ENCODE measurements at regions not wholly inside any gene's neighbourhood (a gene's known extent, or its start where the extent isn't known, plus 50 kb on each side); places are given as distances from the start of the nearest gene placed in this dataset.
"Not testable (repeated sequence)": the region's sequence is repeated elsewhere in the genome, so short reads cannot be mapped to it uniquely, and the experiment has no call there.

DNA sequence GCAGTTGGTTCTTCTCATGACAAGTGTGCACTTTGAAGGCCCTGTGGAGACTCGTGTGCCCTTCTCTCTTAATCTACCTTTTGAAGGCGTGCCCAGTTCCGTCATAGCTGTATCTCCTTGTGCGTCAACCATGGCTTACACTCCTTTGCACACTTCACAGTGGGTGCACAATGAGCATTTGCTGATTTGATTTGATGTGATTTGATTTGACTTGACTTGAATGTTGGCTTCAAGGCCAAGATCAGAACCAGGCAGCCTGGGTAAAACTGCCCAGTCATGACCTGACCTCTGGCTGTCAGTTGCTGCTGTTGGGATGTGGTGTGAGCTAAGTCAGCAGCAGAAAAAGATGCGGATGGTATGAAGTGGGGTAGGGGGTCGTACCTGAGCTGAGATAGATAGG lies 670.3 kb upstream of the HS6ST1 start:
- DNase-seq: no peak

DNA sequence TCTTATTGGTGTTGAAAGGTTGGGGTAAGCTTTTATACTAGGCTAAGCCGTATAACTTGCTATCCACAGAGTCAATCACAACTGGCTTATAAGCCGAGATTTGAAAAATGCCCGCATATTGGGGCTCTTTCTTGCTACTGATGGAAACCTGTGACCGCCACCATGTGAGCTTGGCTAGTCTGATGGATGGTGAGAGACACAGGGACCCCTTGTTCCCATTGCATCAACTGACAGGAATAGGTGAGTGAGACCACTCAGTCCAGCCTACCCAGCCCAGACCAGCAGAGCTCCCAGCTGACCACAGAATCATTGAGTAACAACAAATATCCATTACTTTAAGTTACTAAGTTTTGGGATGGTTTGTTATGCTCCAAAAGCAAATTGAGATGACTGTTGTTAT lies 676.4 kb upstream of the HS6ST1 start:
- DNase-seq: no peak

DNA sequence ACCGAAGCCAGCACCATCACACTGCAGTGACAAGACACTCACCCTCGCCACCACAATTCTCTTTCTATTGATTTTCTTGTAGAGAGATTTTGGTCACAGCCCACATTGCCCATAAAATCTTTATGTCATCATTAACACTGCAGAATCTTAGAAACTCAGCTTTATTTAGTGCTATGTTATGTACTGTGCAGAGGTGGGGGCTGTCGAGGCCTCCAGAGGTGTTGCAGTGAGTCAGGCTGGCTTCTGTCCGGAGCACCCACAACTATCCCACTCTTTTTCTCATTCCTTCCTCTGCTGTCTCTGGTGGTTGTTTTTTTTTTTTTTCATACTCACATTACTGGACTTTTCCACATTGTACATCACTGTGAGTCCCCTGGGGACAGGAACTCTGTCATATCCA lies 677.4 kb upstream of the HS6ST1 start:
- DNase-seq: no peak

DNA sequence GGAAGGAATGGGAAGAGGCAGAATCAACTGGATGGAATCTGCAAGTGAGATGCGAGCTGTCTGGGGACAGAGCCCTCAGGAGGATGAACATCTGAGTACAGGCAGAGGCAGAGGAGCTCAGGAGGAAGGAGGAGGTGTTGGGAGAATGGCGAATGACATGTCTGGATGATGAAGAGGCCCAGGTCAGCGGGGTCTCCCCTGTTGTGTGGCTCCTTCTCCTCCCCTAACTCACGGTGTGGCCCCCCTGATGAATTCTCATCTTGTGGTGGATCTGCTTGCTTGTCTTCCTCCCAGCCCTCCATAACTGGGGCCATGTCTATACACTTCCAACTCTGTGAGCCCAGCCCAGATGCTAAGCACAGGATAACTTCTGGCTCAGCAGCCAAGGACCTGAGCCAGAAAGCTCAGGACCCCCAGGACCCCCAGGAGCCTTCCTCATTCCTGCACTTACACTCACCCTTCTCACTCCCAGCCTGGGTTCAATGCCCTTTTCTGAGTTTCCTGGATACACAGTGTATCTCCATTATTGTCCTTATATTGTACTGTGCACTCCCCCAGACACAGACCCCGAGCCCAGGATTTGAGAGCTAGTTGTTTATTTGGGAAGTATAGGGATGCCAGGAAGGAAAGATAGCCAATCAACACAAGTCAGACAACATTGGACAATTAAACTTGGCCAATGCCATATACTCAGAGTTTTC lies 678.6 kb upstream of the HS6ST1 start:
- no peak for DNase-seq

DNA sequence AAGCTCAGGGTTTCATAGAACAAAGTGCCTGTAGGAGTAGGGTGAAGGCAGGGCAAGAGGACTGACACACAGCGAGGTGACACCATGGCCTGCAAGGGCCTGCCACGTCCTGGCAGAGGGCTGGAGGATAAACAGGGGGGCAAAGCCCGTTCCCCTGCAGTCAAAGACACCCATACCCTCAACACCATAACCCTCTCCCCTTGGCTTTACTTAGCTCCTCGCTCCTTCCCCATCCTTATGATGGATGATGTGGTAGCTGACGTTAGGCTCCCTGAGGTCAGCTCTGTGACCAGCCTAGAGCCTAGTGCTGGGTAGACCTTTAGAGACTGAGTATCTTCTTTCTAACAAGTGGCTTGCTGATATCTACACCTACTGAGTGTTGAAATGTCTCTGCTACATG lies 683.3 kb upstream of the HS6ST1 start:
- no peak for DNase-seq

DNA sequence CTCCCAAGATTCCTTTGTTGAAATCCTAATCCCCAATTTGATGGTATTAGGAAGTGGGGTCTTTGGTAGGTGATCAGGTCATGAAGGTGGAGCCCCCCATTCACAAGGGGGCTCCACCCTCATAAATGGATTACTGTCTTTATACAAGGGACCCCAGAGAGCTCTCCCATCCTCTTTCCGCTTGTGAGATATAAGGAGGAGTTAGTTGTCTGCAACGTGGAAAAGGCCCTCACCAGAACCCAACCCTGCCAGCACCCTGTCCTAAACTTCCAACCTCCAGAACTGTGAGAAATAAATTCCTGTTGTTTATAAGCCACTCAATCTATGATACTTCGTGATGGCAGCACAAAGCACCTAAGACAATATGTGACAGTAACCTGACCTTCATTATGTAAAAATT lies 684.1 kb upstream of the HS6ST1 start:
- DNase-seq: no peak

DNA sequence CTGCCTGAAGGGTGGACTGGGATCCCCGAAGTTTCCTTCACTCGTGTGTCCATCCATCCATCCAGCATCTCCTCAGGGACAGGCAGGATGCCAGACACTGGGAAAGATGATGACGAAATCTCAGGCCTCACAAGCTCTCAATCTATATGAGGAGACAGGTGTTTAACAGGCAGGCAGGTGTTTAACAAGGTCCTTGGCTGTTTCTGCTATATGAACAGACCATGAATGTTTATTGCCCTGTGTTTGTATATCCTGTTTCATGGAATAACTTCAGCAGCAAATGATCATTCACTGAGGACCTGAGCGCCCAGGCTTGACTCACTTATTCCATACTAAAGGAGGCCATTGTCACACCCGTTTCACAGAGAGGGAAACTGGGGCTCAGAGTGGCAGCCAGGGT lies 685.8 kb upstream of the HS6ST1 start:
- DNase-seq: no peak

DNA sequence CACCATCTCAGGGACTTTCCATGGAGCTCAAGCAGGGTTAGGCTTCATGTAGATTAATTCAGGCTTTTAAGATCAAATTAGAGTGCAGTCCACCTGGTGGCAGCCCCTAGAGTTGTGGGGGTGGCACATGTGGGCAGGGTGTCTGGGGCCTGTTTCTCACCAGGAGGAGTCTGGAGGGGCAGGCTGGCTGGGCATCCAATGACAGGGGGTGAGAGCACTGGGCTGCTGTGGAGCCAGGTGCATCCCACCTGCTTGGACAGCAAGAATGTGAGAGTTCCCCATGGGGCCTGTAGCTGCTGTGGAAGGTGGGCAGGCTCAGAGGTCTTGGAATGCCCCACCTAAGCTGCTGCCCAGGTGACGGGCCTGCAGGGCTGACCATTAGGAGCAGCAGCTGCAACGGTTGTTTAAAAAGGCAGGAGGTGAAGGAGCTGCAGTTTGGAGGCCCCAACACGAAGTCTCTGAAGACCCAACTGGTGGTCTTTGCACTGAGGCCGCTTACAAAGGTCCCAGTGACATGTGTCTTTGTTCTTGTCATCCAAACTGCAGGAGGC lies 686.3 kb upstream of the HS6ST1 start:
- no peak for DNase-seq

DNA sequence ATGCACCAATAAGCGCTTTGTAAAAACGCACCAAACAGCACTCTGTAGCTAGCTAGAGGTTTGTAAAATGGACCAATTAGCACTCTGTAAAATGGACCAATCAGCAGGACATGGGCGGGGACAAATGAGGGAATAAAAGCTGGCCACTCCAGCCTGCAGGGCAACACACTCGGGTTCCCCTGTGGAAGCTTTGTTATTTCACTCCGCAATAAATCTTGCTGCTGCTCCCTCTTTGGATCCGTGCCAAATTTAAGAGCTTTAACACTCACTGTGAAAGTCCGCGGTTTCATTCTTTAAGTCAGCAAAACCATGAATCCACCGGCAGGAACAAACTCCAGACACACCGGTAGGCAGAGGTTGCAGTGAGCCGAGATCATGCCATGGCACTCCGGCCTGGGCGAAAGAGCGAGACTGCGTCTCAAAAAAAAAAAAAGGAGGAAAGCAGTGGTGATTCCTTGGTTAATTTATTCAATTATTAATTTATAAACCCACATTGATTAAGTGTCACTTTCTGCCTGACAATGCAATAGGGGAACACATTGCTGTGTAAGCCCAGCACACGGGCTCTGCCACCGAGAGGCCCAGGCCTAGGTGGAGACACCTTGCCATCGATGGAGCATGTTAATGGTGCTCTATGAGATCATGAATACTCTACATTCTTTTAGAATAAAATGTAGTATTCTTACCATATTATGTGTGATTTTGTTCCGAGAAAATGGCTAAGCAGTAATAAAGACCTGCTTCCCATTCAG lies 687.6 kb upstream of the HS6ST1 start:
- DNase-seq: no peak

DNA sequence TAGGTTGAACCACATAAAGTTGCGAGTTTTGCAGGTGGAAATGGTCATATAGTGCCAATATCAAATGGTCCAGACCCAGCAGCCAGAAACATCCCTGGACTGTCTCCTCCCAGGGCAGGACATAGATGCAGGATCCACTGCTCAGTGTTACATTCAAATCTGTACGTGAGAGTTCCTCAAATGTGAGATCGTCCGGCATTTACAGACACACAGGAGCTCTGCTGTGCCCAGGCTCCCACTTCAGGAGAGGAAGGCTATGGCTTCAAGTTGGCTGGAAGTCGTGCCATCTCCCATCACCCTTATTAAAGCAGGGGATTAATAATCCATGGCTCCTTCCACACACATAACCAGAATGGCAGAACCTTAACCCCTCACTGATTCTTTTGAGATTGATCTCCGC lies 688.2 kb upstream of the HS6ST1 start:
- DNase-seq: no peak

DNA sequence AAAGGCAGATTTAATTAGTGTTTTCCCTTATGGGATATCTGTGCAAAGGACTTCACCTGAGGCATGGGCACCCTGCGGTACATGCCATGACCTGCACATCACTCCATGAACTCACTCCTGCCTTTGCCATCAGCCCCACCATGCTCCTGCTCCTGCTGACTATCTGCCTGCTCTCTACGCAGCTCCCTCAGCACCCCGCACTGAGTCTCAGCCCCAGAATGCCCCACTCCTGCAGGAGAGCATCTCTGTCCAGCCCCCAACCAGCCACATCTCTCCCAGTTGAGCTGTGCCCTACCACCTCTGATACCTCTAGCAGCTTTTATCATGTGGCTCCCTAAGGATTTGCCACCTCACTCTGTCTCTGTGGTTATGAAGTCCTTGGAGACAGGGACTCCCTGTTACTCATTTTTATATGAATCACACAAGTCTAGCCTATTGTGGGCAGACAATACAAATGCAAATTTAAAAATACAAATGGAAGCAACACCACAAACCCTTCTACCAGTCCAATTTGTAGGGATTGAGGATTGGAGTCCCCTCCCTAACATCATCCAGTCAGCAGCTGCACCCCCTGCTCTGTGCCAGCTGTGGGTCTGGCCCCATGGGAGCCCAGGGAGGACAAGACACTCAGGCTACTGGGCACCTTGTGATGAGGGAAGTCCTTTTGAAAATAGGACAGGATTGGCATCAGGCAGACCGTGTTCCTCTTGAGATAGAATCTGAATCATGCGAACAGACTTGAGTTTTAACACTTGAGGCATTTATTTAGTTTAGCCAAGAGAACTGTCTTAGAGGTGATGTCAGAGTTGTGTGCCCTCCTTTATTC lies 689.6 kb upstream of the HS6ST1 start:
- DNase-seq: no peak

DNA sequence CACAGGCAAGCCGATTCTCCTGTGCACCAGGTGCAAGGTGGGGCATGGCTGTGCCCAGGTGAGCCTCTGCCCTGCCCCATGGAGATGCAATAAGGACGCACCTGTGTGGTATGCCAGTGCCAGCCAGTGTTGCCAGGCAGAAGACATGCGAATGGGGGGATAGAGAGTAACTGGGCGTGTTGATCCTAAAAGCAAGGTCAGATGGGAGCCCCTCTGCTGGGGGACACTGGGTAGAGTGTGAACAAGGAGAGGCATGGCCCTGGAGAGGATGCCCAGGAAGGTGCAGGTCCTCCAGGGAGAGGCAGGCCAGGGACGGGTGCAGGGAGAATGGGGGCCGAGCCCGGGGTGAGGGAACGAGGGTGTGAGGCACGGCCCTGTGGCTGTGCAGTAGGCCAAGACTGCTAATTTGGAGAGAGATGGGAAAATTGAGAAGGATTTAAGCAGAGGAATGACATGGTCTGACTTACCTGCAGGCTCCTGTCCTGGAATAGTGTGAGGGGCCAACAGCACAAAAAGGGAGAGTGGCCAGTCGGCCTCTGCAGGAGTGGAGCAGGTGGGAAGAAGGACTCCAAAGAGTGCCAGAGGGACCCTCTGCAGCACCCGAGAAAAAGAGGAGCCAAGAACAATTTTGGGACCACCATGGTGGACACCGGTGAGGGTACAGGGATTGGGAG lies 690.4 kb upstream of the HS6ST1 start:
- no peak for DNase-seq

DNA sequence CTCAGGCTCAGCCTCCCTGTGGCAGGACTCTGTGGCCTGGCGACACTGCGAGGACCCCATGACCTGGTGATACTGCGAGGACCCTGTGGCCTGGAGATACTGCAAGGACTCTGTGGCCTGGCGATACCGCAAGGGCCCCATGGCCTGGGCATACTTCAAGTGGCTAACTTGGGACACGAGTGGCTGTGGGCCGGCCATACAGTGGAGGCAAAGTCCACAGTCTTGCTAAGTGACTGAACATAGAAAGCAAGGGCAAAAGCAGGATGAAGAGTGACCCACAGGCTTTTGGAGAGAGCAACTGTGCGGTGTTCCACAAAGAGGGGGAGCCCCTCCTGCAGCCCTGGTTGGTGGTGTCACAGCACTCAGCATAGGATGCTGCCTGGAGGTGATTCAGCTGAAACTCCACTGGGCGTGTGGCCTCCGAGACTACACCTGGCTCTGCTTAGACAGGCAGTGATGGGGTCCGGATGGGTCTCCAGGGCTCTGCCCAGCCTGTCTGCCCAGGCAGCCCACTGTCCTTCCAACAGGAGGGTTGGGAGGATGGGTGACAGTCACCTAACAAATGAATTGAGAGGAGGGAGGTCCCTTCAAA lies 691.0 kb upstream of the HS6ST1 start:
- DNase-seq: no peak

DNA sequence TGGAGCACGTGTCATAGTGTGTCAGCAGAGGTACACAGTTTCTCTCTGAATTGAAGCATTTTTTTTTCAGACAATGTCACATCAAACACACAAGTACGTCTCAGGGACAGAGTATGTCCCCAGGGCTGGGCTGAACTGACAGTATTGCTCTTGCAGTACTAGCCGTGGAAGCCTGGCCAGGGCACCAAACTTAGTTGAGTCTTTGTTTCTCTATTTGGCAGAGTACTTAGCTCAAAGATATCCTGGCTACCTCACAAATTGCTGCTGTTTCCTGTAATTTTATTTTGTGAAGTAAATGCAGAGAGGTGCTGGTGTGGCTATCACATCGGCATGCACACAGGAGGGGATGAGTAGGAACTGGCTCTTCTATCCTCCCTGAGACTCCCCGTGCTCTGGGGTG lies 691.6 kb upstream of the HS6ST1 start:
- no peak for DNase-seq

DNA sequence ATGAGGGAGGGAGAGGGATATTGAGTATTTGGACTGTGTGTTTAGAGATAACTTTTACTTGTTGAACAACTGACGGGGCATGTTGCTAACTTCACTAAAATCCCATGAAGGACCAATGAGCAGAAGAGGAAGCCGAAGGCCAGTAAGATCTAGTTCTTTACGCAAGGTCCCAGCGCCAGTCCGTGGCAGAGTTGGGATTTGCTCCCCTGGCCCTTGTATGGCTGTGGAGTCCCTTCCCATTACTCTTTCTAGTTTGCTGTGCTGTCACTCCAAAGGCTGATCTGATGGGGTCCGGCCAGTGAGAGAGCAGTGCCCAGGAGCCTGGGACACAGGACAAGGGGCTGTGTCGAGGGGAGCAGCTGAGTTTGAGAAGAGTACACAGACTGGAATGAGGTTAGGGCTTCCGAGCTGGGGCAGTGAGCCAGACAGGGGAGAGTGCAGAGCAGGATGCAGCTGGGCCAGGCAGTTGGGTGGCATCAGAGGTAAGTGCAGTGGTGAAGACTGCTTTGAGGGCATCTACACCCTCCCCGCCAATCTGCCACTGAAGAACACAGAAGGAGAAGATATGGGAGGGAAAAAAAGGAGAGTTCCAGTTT lies 692.9 kb upstream of the HS6ST1 start:
- no peak for DNase-seq

DNA sequence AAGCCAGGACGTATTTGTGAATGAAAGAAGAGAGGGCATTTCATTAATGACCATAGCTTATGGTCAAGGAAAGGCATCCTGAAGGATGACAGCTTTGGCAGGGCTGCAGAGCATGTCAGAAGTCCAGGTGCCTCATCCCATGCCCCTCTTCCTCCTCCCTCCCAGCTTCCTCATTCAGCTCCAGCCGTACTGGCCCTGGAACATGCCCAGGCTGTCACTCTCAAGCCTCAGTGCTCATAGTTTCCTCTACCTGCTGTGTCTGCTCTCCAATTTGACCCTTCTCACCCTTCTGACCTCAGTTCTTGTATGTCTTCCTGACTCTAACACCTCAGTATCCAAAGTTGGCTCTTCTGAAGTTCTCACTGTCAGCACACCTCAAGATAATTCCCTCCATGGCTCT lies 695.8 kb upstream of the HS6ST1 start:
- no peak for DNase-seq

DNA sequence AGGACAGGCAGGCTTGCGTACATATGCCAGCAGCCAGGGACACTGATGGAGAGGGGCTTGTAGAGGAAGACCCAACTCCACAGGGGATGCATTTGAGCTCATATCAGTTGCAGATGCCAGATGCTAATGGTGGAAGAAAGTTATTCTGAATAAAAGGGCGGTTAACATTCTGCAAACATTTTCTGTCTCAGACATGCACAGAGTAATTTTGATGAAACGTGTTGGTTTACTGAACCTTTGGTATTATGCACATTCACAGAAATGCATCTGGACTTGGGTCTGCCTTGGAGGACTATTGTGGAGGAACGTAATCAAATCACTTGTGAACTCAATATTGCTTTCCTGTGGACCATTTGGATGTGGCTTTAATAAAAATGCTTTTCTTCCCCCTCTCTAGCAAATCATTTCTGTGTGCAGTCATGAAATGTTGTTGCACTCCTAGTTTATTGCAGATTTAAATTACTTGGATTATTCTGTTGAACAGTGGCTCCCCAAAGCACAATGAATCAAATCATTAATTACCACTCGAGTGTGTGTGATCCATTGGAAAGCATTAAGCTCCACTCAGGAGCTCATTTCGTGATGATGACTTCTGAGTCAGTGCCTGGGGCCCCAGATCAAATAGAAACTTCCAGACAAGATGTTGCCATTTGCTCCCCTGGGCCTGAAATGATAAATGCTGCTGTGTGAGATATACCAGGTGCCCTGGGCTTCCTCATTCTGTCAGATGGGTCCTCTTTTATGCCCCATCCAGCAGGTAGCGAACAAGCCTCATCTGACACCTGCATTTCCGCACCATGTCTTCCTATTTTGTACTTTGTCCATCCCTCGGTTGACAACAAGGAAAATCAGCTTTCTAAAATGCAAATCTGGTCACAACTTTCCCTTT lies 697.0 kb upstream of the HS6ST1 start:
- DNase-seq: no peak

DNA sequence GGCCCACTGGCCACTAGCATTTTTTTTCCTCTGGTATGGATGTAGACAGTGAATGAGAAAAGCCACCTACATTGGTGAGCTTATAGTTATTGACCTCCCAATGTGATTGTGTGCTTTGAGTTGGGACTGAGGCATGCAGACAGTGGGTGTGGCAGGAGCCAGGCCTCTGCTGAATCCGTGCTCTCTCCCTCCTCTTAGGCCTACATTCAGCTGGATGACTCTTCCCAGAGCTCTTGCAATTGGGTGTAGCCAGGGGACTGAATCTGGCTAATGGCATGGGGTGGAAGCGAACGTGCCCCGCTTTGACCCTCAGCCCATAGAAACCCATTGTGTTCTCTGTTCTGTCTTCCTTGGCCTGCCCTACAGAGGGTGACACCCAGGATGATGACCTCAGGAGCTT lies 698.3 kb upstream of the HS6ST1 start:
- DNase-seq: no peak

DNA sequence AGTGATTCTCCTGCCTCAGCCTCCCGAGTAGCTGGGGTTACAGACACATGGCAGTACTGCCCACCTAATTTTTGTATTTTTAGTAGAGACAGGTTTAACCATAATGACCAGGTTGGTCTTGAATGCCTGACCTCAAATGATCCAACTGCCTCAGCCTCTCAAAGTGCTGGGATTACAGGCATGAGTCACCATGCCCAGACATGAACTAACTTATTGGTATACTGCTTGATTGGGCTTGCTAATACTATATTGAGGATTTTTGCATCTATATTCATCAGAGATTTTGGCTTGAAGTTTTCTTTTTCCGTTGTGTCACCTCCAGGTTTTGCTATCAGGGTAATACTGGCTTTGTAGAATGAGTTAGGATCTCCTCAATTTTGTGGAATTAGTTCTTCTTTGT lies 706.1 kb upstream of the HS6ST1 start:
- DNase-seq: no peak

DNA sequence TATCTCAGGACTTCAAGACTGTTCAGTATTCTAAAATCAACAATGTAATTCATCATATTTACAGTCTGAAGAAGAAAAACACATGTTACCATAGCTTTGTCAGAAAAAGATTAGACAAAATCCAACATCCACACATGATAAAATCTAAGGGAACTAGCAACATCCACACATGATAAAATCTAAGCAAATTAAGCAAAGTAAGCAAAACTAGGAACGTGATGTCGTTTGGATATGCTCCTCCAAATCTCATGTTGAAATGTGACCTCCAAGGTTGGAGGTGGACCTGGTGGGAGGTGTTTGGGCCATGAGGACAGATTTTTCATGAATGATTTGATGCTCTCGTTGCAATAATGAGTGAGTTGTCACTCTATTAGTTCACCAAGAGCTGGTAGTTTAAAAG lies 717.3 kb upstream of the HS6ST1 start:
- DNase-seq: no peak

DNA sequence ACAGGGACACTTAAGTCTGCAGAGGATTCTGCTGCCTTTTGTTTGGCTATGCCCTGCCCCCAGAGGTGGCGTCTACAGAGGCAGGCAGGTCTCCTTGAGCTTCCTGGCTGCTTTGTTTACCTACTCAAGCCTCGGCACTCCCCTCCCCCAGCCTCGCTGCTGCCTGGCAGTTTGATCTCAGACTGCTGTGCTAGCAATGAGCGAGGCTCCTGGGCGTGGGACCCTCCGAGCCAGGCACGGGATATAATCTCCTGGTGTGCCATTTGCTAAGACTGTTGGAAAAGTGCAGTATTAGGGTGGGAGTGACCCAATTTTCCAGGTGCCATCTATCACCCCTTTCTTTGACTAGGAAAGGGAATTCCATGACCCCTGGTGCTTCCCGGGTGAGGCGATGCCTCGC lies 725.0 kb upstream of the HS6ST1 start:
- DNase-seq: not testable (repeated sequence)

Data from C1 segment of cervical spinal cord (tissue), 14 donors.